ENCODE measurements at regions not wholly inside any gene's neighbourhood (a gene's known extent, or its start where the extent isn't known, plus 50 kb on each side); places are given as distances from the start of the nearest gene placed in this dataset.
"Not testable (repeated sequence)": the region's sequence is repeated elsewhere in the genome, so short reads cannot be mapped to it uniquely, and the experiment has no call there.

DNA sequence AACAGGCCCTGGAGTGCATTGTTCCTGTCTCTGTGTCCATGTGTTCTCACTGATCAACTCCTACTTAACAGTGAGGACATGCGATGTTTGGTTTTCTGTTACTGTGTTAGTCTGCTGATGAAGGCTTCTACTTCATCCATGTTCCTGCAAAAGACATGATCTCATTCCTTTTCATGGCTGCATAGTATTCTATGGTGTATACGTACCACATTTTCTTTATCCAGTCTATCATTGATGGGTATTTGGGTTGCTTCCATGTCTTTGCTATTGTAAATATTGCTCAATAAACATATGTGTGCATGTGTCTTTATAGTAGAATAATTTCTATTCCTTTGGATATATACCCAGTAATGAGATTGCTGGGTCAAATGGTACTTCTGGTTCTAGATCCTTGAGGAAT is 537.7 kb upstream of the FSHR start:
- not testable (repeated sequence) for TF ChIP-seq EZH2 (IDR thresholded peaks at IDR 0.05); POLR2AphosphoS5 (IDR thresholded peaks at IDR 0.05; ENCODE audit: borderline replicate concordance, low read depth, low read length); FOXP2 (optimal IDR thresholded peaks at IDR 0.05; ENCODE audit: control extremely low read depth, extremely low read length, insufficient read depth)

Data from SK-N-MC (cell line).